Neuron (in vitro differentiated cells): ENCODE measurements at regions not wholly inside any gene's neighbourhood (a gene's known extent, or its start where the extent isn't known, plus 50 kb on each side); places are given as distances from the start of the nearest gene placed in this dataset.
"Not testable (repeated sequence)": the region's sequence is repeated elsewhere in the genome, so short reads cannot be mapped to it uniquely, and the experiment has no call there.

Source experiments
- H2AFZ ChIP-seq: one replicate; pipeline ENCODE4 v1.6.1; 2013; ENCODE audit warnings: low read depth, mild to moderate bottlenecking, inconsistent platforms, low read length, moderate library complexity
- H3K27me3 ChIP-seq: one replicate; pipeline ENCODE4 v1.6.1; 2013; ENCODE audit warnings: low read length; ENCODE audit not compliant: insufficient read depth
- H3K36me3 ChIP-seq: one replicate; pipeline ENCODE4 v1.6.1; 2013; ENCODE audit warnings: low read length; ENCODE audit not compliant: insufficient read depth
- H3K4me1 ChIP-seq: one replicate; pipeline ENCODE4 v1.6.1; 2013; ENCODE audit warnings: low read length; ENCODE audit not compliant: insufficient read depth
- H3K4me3 ChIP-seq: 2 replicates; pipeline ENCODE4 v1.5.1; 2013; ENCODE audit warnings: mild to moderate bottlenecking, low read length, moderate library complexity
- H3K9me3 ChIP-seq: one replicate; pipeline ENCODE4 v1.6.1; 2013; ENCODE audit warnings: low read length

- not testable (repeated sequence) for H3K36me3 ChIP-seq, H3K27me3 ChIP-seq, H2AFZ ChIP-seq, H3K9me3 ChIP-seq, H3K4me1 ChIP-seq, H3K4me3 ChIP-seq
Measured at GRCh38 chr3:125742845-125743244, 147.5 kb upstream of the OSBPL11 start.

GRCh38 chr3:125757050-125757449, 161.8 kb upstream of the OSBPL11 start:
- not testable (repeated sequence) for H3K4me1 ChIP-seq

GRCh38 chr3:125758641-125759130, 163.4 kb upstream of the OSBPL11 start:
- not testable (repeated sequence) for H2AFZ ChIP-seq, H3K9me3 ChIP-seq, H3K4me3 ChIP-seq, H3K36me3 ChIP-seq, H3K27me3 ChIP-seq, H3K4me1 ChIP-seq

More at GRCh38 chr3:125757050-125757449, 161.8 kb upstream of the OSBPL11 start:
- H3K9me3 ChIP-seq, H2AFZ ChIP-seq, H3K36me3 ChIP-seq, H3K4me3 ChIP-seq, H3K27me3 ChIP-seq: not testable (repeated sequence)

- H3K4me1 ChIP-seq, H3K9me3 ChIP-seq, H2AFZ ChIP-seq, H3K36me3 ChIP-seq, H3K27me3 ChIP-seq, H3K4me3 ChIP-seq: not testable (repeated sequence)
Measured at GRCh38 chr3:125762601-125763000, 167.3 kb upstream of the OSBPL11 start.

GRCh38 chr3:125766285-125766826, 171.1 kb upstream of the OSBPL11 start:
- peak overlapping the region; percentile 58 for H3K4me3 ChIP-seq
- H3K27me3 ChIP-seq: peaks cover 12% of the 10 kb centered on the region
- H3K9me3 ChIP-seq, H3K4me1 ChIP-seq, H3K36me3 ChIP-seq: not testable (repeated sequence)
- peak overlapping the region; percentile 96 for H2AFZ ChIP-seq

GRCh38 chr3:125766931-125767330, 171.6 kb upstream of the OSBPL11 start:
- H3K36me3 ChIP-seq, H3K9me3 ChIP-seq, H2AFZ ChIP-seq, H3K4me1 ChIP-seq, H3K4me3 ChIP-seq: not testable (repeated sequence)
- peaks cover 12% of the 10 kb centered on the region for H3K27me3 ChIP-seq

GRCh38 chr3:125767641-125768040, 172.3 kb upstream of the OSBPL11 start:
- Histone ChIP-seq H2AFZ (no peak overlapping the region), H3K4me1 (no peaks in the 10 kb centered on the region), H3K27me3 (peaks cover 12% of the 10 kb centered on the region), H3K4me3 (no peak overlapping the region), H3K9me3 (no peaks in the 10 kb centered on the region), H3K36me3 (no peaks in the 10 kb centered on the region)

GRCh38 chr3:125768821-125769220, 173.5 kb upstream of the OSBPL11 start:
- not testable (repeated sequence) for H3K9me3 ChIP-seq, H3K4me3 ChIP-seq, H2AFZ ChIP-seq, H3K27me3 ChIP-seq, H3K4me1 ChIP-seq, H3K36me3 ChIP-seq

GRCh38 chr3:125771506-125771905, 176.2 kb upstream of the OSBPL11 start:
- H2AFZ ChIP-seq, H3K4me1 ChIP-seq, H3K4me3 ChIP-seq, H3K27me3 ChIP-seq, H3K36me3 ChIP-seq, H3K9me3 ChIP-seq: not testable (repeated sequence)

GRCh38 chr3:125774433-125775034, 179.2 kb upstream of the OSBPL11 start:
- H2AFZ ChIP-seq, H3K4me3 ChIP-seq, H3K36me3 ChIP-seq, H3K9me3 ChIP-seq, H3K4me1 ChIP-seq, H3K27me3 ChIP-seq: not testable (repeated sequence)

GRCh38 chr3:125775106-125775505, 179.8 kb upstream of the OSBPL11 start:
- not testable (repeated sequence) for H3K9me3 ChIP-seq, H3K27me3 ChIP-seq, H3K36me3 ChIP-seq

GRCh38 chr3:125775606-125776294, 180.5 kb upstream of the OSBPL11 start:
- H3K4me1 ChIP-seq, H3K36me3 ChIP-seq, H3K9me3 ChIP-seq, H2AFZ ChIP-seq, H3K27me3 ChIP-seq, H3K4me3 ChIP-seq: not testable (repeated sequence)

More at GRCh38 chr3:125775106-125775505, 179.8 kb upstream of the OSBPL11 start:
- not testable (repeated sequence) for H3K4me1 ChIP-seq, H3K4me3 ChIP-seq, H2AFZ ChIP-seq

- not testable (repeated sequence) for H2AFZ ChIP-seq, H3K27me3 ChIP-seq, H3K9me3 ChIP-seq, H3K4me3 ChIP-seq, H3K36me3 ChIP-seq, H3K4me1 ChIP-seq
Measured at GRCh38 chr3:125779276-125779675, 184.0 kb upstream of the OSBPL11 start.

- not testable (repeated sequence) for H3K4me3 ChIP-seq, H3K27me3 ChIP-seq, H3K4me1 ChIP-seq, H3K9me3 ChIP-seq, H2AFZ ChIP-seq, H3K36me3 ChIP-seq
Measured at GRCh38 chr3:125779918-125780317, 184.6 kb upstream of the OSBPL11 start.
